Mucosa of rectum (tissue), 2 donors: ENCODE measurements at regions not wholly inside any gene's neighbourhood (a gene's known extent, or its start where the extent isn't known, plus 50 kb on each side); places are given as distances from the start of the nearest gene placed in this dataset.
"Not testable (repeated sequence)": the region's sequence is repeated elsewhere in the genome, so short reads cannot be mapped to it uniquely, and the experiment has no call there.

ENCODE experiments used
- H3K27ac ChIP-seq, 2 donors: one replicate each; pipeline ENCODE4 v1.7.0; 2013; ENCODE audit warnings: inconsistent platforms in 2 of 2, low read depth in 2 of 2, low read length in 2 of 2
- H3K27me3 ChIP-seq, 2 donors: one replicate each; pipeline ENCODE4 v1.7.0; 2013; ENCODE audit warnings: low read length in 2 of 2; ENCODE audit not compliant: control insufficient read depth in 2 of 2, insufficient read depth in 2 of 2
- H3K36me3 ChIP-seq, 2 donors: one replicate each; pipeline ENCODE4 v1.7.0; 2013; ENCODE audit warnings: low read length in 2 of 2; ENCODE audit not compliant: control insufficient read depth in 2 of 2, insufficient read depth in 2 of 2
- H3K4me1 ChIP-seq, 2 donors: one replicate each; pipeline ENCODE4 v1.7.0; 2013; ENCODE audit warnings: low read length in 2 of 2, mild to moderate bottlenecking in 1 of 2; ENCODE audit not compliant: control insufficient read depth in 2 of 2, insufficient read depth in 2 of 2
- H3K4me3 ChIP-seq, 2 donors: one replicate each; pipeline ENCODE4 v1.7.0; 2013; ENCODE audit warnings: low read length in 2 of 2
- H3K9ac ChIP-seq, 2 donors: one replicate each; pipeline ENCODE4 v1.7.0; 2013; ENCODE audit warnings: low read length in 2 of 2, low read depth in 1 of 2, mild to moderate bottlenecking in 1 of 2
- H3K9me3 ChIP-seq, 2 donors: one replicate each; pipeline ENCODE4 v1.7.0; 2013; ENCODE audit warnings: low read length in 2 of 2; ENCODE audit not compliant: control insufficient read depth in 2 of 2
- donor health status: healthy.
- donor health status: Normal muscosa, but diverticular disease.

DNA sequence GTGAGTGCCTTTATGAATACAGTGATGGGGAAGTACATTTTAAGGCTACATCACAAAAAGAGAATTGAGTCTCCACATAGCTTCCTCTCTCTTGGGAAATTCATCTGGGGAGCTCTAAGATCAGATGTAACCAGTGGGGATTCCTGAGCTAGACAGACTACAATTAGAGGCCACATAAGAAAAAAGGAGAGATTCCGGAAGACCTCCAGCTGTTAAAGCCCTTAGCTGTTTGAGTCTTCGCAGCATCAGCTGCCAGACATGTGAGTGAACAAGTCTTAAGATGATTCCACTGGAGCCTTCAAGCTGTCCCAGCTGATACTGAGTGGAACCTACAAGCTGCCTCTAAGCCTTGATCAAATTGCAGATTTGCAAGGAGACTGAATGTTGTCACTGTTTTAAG lies 448.5 kb downstream of the NXPH1 start:
- H3K27me3 ChIP-seq = no peaks in the 10 kb centered on the region
- no peaks in the 10 kb centered on the region for H3K4me1 ChIP-seq
- no peak overlapping the region for H3K4me3 ChIP-seq
- no peaks in the 10 kb centered on the region for H3K36me3 ChIP-seq
- no peak overlapping the region for H3K27ac ChIP-seq
- peaks cover 0 to 3% of the 10 kb centered on the region in 2 donors for H3K9me3 ChIP-seq
- no peak overlapping the region for H3K9ac ChIP-seq

DNA sequence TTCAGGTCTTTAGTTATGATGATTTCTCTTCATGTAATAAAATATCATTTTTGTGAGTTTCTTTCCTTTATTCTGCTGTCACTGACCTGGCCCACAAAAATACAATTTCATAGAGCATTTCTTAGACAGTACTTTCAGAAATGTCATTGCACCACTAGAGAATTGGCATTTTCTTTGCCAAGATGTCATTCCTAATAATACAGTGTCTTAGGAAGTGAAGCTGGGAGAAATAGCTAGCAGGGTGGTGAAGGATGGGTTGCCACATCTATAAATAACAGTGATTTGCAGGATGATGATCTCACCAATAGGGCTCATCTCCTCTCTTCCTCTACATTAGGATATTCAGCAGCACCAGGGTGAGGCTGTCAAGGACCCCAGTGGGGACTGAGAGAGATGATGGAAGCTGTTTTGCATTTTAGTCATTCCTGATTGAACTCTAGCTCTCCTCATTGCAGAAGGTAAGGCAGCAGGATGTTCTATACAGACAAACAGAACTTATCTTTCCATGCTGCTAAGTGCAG lies 452.1 kb downstream of the NXPH1 start:
- no peak overlapping the region for H3K9ac ChIP-seq
- H3K4me3 ChIP-seq = no peak overlapping the region
- H3K4me1 ChIP-seq = no peaks in the 10 kb centered on the region
- no peak overlapping the region for H3K27ac ChIP-seq
- H3K27me3 ChIP-seq = no peaks in the 10 kb centered on the region
- H3K9me3 ChIP-seq = peaks cover 0 to 3% of the 10 kb centered on the region in 2 donors
- H3K36me3 ChIP-seq = no peaks in the 10 kb centered on the region

GRCh38 chr7:8890346-8890745 lies 456.9 kb downstream of the NXPH1 start:
- not testable (repeated sequence) for H3K9me3 ChIP-seq, H3K27ac ChIP-seq, H3K9ac ChIP-seq, H3K4me3 ChIP-seq, H3K27me3 ChIP-seq, H3K4me1 ChIP-seq, H3K36me3 ChIP-seq

GRCh38 chr7:8893775-8894174 lies 460.4 kb downstream of the NXPH1 start:
- no peak overlapping the region for H3K9ac ChIP-seq
- no peaks in the 10 kb centered on the region for H3K9me3 ChIP-seq
- no peak overlapping the region for H3K27ac ChIP-seq
- H3K4me1 ChIP-seq = no peaks in the 10 kb centered on the region
- H3K36me3 ChIP-seq = no peaks in the 10 kb centered on the region
- no peak overlapping the region for H3K4me3 ChIP-seq
- H3K27me3 ChIP-seq = no peaks in the 10 kb centered on the region

DNA sequence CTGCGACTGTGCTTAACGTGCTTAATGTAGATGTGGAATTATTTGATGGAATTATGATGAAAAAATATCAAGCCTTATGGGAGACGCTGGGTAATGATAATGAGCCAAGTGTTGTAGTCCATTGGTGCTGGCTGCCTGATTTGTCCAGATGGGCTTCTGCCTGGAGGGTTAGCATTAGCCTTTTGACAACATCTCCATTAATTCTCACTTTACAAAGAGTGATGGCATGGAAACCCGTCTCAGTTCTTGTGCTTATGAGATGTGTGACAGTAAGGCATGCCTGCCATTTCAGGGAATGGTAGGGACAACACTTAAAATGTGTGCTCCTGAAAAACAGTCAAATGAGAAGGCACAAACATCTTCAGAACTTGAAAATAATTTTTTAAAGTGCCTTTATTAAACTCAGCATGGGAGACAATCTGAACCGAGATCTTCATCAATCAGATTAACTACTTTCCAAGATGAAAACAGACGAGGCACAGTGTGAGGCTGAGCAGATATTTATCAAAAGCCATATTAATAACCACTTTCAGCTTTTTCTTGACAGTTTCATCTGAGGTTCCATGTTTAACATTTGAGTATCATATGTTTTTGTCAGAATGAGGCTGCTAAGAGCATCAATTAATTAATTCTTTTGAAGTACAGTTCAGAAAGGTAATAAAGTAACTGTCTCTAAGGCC lies 473.1 kb downstream of the NXPH1 start:
- Histone ChIP-seq H3K4me1 (no peaks in the 10 kb centered on the region), H3K9me3 (no peaks in the 10 kb centered on the region), H3K36me3 (no peaks in the 10 kb centered on the region), H3K4me3 (no peak overlapping the region), H3K27me3 (no peaks in the 10 kb centered on the region), H3K9ac (no peak overlapping the region), H3K27ac (no peak overlapping the region)

DNA sequence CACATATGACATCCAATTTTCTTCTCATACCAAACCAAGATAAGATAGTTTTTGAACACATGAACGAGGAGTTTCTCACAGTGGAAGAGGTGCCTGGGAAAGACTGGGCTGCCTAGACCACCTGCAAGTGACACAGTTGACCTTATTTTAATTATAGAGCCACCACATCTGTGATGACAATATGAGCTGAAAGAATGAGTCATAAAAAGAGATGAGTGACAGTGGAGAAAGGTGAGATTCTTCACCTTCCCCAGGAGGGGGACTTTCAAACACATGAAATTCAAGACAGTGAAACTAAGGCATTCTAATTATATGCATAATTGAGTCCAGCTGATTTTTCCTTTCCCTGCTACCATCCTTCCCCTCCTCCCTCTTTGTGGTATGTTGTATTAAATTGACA lies 475.5 kb downstream of the NXPH1 start:
- Histone ChIP-seq H3K27me3 (no peaks in the 10 kb centered on the region), H3K36me3 (no peaks in the 10 kb centered on the region), H3K4me3 (no peak overlapping the region)

DNA sequence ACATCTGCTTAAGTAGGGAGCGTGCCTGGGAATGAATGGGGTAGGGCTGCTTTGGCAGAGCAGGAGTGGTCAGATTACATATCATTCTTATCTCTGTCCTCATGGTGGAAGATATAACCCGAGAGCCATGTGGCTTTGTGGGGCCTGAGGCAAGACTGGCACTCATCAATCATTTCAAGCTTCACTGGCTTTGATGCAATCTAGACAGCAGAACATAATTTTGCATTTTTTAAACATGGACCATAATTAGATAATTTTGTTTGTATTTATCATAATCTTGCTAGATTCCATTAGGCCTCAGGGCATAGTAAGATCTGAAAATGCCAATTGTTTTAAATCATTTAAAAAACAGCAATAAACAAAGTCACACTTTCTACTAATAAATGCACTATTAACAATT lies 480.3 kb downstream of the NXPH1 start:
- H3K9me3 ChIP-seq = no peaks in the 10 kb centered on the region
- no peak overlapping the region for H3K4me3 ChIP-seq
- H3K4me1 ChIP-seq = no peaks in the 10 kb centered on the region
- H3K27ac ChIP-seq = no peak overlapping the region
- no peaks in the 10 kb centered on the region for H3K27me3 ChIP-seq
- no peak overlapping the region for H3K9ac ChIP-seq
- H3K36me3 ChIP-seq = no peaks in the 10 kb centered on the region

More for the DNA sequence above, 475.5 kb downstream of the NXPH1 start:
- Histone ChIP-seq H3K9ac (no peak overlapping the region), H3K4me1 (no peaks in the 10 kb centered on the region), H3K27ac (no peak overlapping the region), H3K9me3 (no peaks in the 10 kb centered on the region)

GRCh38 chr7:8921807-8922206 lies 488.4 kb downstream of the NXPH1 start:
- Histone ChIP-seq H3K36me3 (no peaks in the 10 kb centered on the region), H3K9me3 (peaks cover 0 to 5% of the 10 kb centered on the region in 2 donors), H3K27me3 (no peaks in the 10 kb centered on the region), H3K4me1 (no peaks in the 10 kb centered on the region), H3K27ac (no peak overlapping the region), H3K4me3 (no peak overlapping the region), H3K9ac (no peak overlapping the region)

DNA sequence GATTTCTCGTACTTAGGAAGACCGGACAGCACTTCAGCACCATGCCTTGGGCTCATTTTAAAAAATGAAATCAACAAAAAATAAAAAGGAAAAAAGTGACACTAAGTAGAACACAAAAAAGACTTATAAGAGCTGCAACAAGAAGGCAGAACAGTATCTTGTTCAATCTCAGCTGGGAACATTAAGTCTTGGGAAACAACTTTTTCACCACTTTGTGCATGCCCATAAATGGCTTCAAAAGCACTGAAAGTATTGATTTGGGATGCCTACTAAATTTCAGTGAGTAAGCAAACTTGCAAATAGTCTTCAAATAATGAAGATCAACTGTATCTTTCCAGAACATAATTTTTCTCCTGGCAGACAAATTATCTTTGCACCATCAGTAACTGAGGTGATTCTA lies 489.3 kb downstream of the NXPH1 start:
- H3K36me3 ChIP-seq = no peaks in the 10 kb centered on the region
- H3K9ac ChIP-seq = no peak overlapping the region
- no peaks in the 10 kb centered on the region for H3K27me3 ChIP-seq
- H3K4me1 ChIP-seq = no peaks in the 10 kb centered on the region
- peaks cover 0 to 5% of the 10 kb centered on the region in 2 donors for H3K9me3 ChIP-seq
- no peak overlapping the region for H3K27ac ChIP-seq
- no peak overlapping the region for H3K4me3 ChIP-seq

GRCh38 chr7:8923164-8923806 lies 489.9 kb downstream of the NXPH1 start:
- H3K27me3 ChIP-seq = no peaks in the 10 kb centered on the region
- peaks cover 0 to 5% of the 10 kb centered on the region in 2 donors for H3K9me3 ChIP-seq
- no peaks in the 10 kb centered on the region for H3K4me1 ChIP-seq
- no peaks in the 10 kb centered on the region for H3K36me3 ChIP-seq
- no peak overlapping the region for H3K9ac ChIP-seq
- no peak overlapping the region for H3K4me3 ChIP-seq
- no peak overlapping the region for H3K27ac ChIP-seq
